Activated T-cell treated with anti-CD3 and anti-CD28 coated beads, Interleukin-2, amount 50 U/mL, for 24 hours (primary cell): ENCODE measurements at regions not wholly inside any gene's neighbourhood (a gene's known extent, or its start where the extent isn't known, plus 50 kb on each side); places are given as distances from the start of the nearest gene placed in this dataset.
"Not testable (repeated sequence)": the region's sequence is repeated elsewhere in the genome, so short reads cannot be mapped to it uniquely, and the experiment has no call there.

ENCODE experiments used
- DNase-seq: peaks from one replicate; pipeline ENCODE4 v3.0.0-alpha.2; 2020
- H3K27ac Mint-ChIP-seq: 2 replicates; pipeline ENCODE4 v1.8.0; 2020; ENCODE audit warnings: mild to moderate bottlenecking, mixed read lengths
- H3K27me3 Mint-ChIP-seq: 2 replicates; pipeline ENCODE4 v1.8.0; 2020; ENCODE audit warnings: mixed read lengths
- H3K36me3 Mint-ChIP-seq: 2 replicates; pipeline ENCODE4 v1.8.0; 2020; ENCODE audit warnings: low read depth, mixed read lengths
- H3K4me1 Mint-ChIP-seq: 2 replicates; pipeline ENCODE4 v1.8.0; 2020; ENCODE audit warnings: low read depth, mixed read lengths
- H3K4me3 Mint-ChIP-seq: 2 replicates; pipeline ENCODE4 v1.8.0; 2020; ENCODE audit warnings: mild to moderate bottlenecking, moderate library complexity, mixed read lengths
- H3K9me3 Mint-ChIP-seq: 2 replicates; pipeline ENCODE4 v1.8.0; 2020; ENCODE audit warnings: mixed read lengths

- no peaks in the 10 kb centered on the region for H3K4me1 Mint-ChIP-seq
- H3K27ac Mint-ChIP-seq = no peak overlapping the region
- H3K36me3 Mint-ChIP-seq = no peaks in the 10 kb centered on the region
- no peaks in the 10 kb centered on the region for H3K27me3 Mint-ChIP-seq
- no peak for DNase-seq
- H3K9me3 Mint-ChIP-seq = no peaks in the 10 kb centered on the region
- no peak overlapping the region for H3K4me3 Mint-ChIP-seq
Observed at GRCh38 chr15:66630801-66631351, 65.1 kb upstream of the LCTL start.

DNA sequence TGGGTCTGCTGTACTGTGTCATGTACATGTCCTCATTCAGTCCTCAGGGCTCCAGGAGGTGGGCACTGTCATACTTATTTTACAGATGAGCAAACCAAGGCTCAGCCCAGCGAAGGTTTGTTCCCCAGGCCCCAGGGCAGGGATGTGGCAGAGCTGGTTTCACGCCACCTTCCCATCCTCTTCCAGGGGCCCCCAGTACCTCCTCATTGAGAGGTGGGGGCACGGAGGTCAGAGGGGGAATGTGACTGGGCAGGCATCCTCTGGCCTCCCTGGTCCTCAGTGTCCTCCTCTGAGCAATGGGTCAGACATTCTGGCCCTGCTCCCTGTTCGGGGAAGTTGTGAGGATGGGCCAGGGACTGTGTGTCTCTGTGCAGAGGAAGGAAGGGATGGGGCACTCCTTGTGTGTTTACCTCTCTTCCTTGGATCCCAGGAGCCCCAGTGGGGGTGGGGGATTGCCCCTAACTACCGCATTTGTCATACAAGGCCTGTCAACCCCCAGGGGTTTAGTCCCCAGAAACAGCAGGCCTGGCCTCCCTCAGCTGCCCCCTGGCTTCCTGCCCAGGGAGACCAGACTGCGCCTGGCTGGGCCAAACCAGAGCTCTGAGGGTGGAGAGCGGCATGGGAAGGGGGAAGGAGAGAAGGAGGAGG lies 65.9 kb upstream of the LCTL start:
- Mint-ChIP-seq H3K27ac (no peak overlapping the region), H3K36me3 (no peaks in the 10 kb centered on the region), H3K9me3 (no peaks in the 10 kb centered on the region), H3K4me3 (no peak overlapping the region), H3K27me3 (no peaks in the 10 kb centered on the region), H3K4me1 (no peaks in the 10 kb centered on the region)
- DNase-seq = no peak

DNA sequence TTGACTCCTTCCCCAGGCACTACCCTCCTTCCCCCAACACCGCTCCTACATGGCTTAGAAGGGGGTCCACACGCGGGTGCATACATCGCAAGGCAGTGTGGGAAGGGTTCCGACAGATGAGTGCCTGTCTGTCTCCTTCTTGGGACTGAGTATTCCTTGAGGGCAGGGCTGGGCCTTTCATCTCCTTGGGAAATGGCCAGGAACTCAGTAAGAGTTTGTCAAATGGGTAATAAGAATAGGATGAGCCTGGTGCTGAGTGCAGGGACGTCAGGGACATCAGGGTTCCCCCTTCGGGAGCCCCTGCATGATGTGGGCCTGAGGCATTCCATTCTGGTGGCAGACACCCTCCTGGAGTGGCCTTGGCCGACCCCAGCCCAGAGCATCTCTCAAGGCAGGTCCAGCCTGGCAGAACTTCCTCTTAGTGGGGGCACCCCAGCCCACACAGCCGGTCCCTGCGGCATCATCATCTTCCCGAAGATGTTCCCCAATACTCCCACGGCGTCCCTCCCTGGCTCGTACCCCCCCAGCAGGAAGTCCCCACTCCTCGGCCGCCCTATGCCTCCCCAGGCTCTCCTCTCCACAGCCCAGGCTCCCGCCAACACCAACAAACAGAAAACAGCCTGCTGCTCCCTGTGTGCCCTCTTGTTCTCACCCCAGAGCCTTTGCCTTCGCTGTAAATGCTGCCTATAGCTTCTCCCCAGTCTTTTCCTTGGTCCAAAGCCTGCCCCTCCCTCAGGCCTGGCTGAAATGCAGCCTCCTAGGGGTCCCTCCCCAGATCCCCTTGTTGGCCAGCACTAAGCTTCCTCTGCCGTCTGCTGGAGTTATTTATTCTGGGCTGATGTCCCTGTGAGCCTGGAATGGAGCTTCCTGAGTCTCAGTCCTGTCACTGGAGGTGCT lies 67.5 kb upstream of the LCTL start:
- peaks cover 5% of the 10 kb centered on the region for H3K4me1 Mint-ChIP-seq

DNA sequence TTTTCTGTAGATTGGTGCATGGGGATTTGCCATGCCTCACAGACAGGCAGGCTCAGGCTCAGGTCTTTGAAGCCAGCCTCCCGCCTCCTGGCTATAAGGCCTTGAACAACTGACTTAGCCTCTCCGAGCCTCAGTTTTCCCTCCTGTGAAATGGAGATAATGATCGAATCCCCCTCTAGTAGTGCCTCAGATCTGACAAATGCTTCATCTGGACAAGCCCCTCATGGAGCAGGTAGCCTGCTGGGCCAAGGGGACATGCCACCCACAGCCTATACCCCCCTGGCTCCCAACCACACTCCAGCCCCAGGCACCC lies 68.1 kb upstream of the LCTL start:
- no peak for DNase-seq
- no peaks in the 10 kb centered on the region for H3K27me3 Mint-ChIP-seq
- peaks cover 9% of the 10 kb centered on the region for H3K4me1 Mint-ChIP-seq
- no peaks in the 10 kb centered on the region for H3K9me3 Mint-ChIP-seq
- H3K4me3 Mint-ChIP-seq = no peak overlapping the region
- no peak overlapping the region for H3K27ac Mint-ChIP-seq
- H3K36me3 Mint-ChIP-seq = no peaks in the 10 kb centered on the region

More for the DNA sequence above, 67.5 kb upstream of the LCTL start:
- no peak for DNase-seq
- Mint-ChIP-seq H3K27ac (no peak overlapping the region), H3K36me3 (no peaks in the 10 kb centered on the region), H3K27me3 (no peaks in the 10 kb centered on the region), H3K4me3 (no peak overlapping the region), H3K9me3 (no peaks in the 10 kb centered on the region)

DNA sequence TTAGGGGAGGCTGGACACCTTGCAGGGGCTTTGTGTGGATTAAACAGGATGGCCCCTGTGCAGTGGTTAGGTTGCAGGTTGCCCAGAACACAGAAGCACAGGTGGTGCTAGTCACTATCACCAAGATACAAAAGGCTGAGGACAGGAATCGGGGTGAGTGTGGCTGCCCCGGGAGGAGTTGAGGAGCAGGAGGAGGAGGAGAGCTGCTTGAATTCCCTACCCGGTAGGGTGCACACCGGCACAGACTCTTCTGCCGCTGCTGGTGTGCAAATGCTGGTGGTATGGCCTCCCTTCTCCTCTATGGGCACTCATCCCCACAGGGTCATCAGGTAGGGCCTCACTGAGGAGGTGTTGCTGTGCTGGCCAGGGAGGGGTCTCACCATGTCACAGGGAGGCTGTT lies 67.5 kb upstream of the SMAD6 start:
- DNase-seq = no peak
- Mint-ChIP-seq H3K27ac (no peak overlapping the region), H3K4me1 (peaks cover 9% of the 10 kb centered on the region), H3K36me3 (no peaks in the 10 kb centered on the region), H3K4me3 (no peak overlapping the region), H3K9me3 (no peaks in the 10 kb centered on the region), H3K27me3 (no peaks in the 10 kb centered on the region)

- H3K27me3 Mint-ChIP-seq = no peaks in the 10 kb centered on the region
- peaks cover 9% of the 10 kb centered on the region for H3K4me1 Mint-ChIP-seq
- H3K36me3 Mint-ChIP-seq = no peaks in the 10 kb centered on the region
- no peak overlapping the region for H3K27ac Mint-ChIP-seq
- H3K4me3 Mint-ChIP-seq = no peak overlapping the region
- DNase-seq = no peak
- H3K9me3 Mint-ChIP-seq = no peaks in the 10 kb centered on the region
Observed at GRCh38 chr15:66635006-66635405, 67.0 kb upstream of the SMAD6 start.

GRCh38 chr15:66635817-66636216 lies 66.2 kb upstream of the SMAD6 start:
- DNase-seq = no peak
- H3K27ac Mint-ChIP-seq = no peak overlapping the region

GRCh38 chr15:66637044-66637443 lies 65.0 kb upstream of the SMAD6 start:
- not testable (repeated sequence) for H3K27me3 Mint-ChIP-seq, H3K4me1 Mint-ChIP-seq, DNase-seq, H3K4me3 Mint-ChIP-seq, H3K36me3 Mint-ChIP-seq, H3K9me3 Mint-ChIP-seq
- peak overlapping the region; percentile 47 for H3K27ac Mint-ChIP-seq

More at GRCh38 chr15:66635817-66636216, 66.2 kb upstream of the SMAD6 start:
- no peaks in the 10 kb centered on the region for H3K27me3 Mint-ChIP-seq
- H3K4me3 Mint-ChIP-seq = no peak overlapping the region
- H3K36me3 Mint-ChIP-seq = no peaks in the 10 kb centered on the region
- no peaks in the 10 kb centered on the region for H3K9me3 Mint-ChIP-seq
- H3K4me1 Mint-ChIP-seq = peaks cover 9% of the 10 kb centered on the region

GRCh38 chr15:66638377-66638776 lies 63.7 kb upstream of the SMAD6 start:
- no peaks in the 10 kb centered on the region for H3K9me3 Mint-ChIP-seq
- H3K27me3 Mint-ChIP-seq = no peaks in the 10 kb centered on the region
- peaks cover 9% of the 10 kb centered on the region for H3K4me1 Mint-ChIP-seq
- DNase-seq = no peak
- no peak overlapping the region for H3K4me3 Mint-ChIP-seq
- H3K27ac Mint-ChIP-seq = no peak overlapping the region
- H3K36me3 Mint-ChIP-seq = no peaks in the 10 kb centered on the region

DNA sequence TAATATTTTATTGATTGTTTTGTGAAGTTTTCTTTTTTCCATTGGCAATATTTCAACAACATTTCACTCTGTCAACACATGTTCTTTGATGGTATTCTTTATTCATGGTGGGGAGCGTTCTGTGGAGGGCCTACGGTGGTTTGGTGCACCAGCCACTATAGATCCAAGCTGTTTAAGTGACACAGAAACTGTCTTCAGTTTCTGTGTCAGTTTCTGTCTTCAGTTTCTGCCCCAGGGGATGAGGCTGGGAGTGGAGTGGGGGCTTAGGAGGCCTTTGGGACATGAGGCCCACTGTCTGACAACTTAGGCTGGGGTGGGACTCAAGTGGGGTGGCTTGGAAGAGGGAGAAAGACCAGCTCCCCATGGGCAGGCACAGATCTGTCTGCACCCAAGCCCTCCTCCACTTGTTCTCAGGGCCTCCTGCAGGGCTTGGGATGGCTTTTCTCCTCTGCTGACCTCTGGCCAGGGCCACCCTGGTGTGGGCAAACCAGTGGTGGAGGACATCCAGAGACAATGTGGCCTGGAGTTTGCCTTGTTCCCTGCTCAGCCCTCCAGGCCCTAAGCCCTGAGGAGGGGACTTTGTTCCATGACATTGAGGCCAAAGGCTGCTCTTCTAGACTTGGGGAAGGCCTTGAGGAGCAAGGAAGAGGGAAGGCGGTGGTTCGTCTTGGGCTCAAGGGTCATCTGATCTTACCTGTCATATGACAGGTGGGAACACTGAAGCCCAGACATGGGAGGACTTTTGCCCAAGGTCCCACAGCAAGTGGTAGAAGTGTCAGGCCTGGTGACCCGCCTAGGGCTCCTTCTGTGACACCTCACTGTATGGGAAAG lies 60.3 kb upstream of the SMAD6 start:
- H3K36me3 Mint-ChIP-seq = no peaks in the 10 kb centered on the region
- peaks cover 9% of the 10 kb centered on the region for H3K4me1 Mint-ChIP-seq
- no peak overlapping the region for H3K27ac Mint-ChIP-seq
- H3K4me3 Mint-ChIP-seq = no peak overlapping the region
- DNase-seq = no peak
- no peaks in the 10 kb centered on the region for H3K9me3 Mint-ChIP-seq
- H3K27me3 Mint-ChIP-seq = no peaks in the 10 kb centered on the region

GRCh38 chr15:66642514-66642913 lies 59.5 kb upstream of the SMAD6 start:
- Mint-ChIP-seq H3K9me3 (no peaks in the 10 kb centered on the region), H3K4me1 (peaks cover 9% of the 10 kb centered on the region), H3K4me3 (no peak overlapping the region), H3K27ac (no peak overlapping the region), H3K36me3 (no peaks in the 10 kb centered on the region), H3K27me3 (no peaks in the 10 kb centered on the region)
- DNase-seq = no peak

- no peaks in the 10 kb centered on the region for H3K9me3 Mint-ChIP-seq
- H3K4me3 Mint-ChIP-seq = no peak overlapping the region
- H3K27me3 Mint-ChIP-seq = no peaks in the 10 kb centered on the region
- peaks cover 7% of the 10 kb centered on the region for H3K4me1 Mint-ChIP-seq
- no peak for DNase-seq
- no peak overlapping the region for H3K27ac Mint-ChIP-seq
- no peaks in the 10 kb centered on the region for H3K36me3 Mint-ChIP-seq
Observed at GRCh38 chr15:66643033-66643432, 59.0 kb upstream of the SMAD6 start.

GRCh38 chr15:66644000-66644787 lies 57.8 kb upstream of the SMAD6 start:
- Mint-ChIP-seq H3K4me1 (no peaks in the 10 kb centered on the region), H3K27me3 (no peaks in the 10 kb centered on the region), H3K36me3 (no peaks in the 10 kb centered on the region)

DNA sequence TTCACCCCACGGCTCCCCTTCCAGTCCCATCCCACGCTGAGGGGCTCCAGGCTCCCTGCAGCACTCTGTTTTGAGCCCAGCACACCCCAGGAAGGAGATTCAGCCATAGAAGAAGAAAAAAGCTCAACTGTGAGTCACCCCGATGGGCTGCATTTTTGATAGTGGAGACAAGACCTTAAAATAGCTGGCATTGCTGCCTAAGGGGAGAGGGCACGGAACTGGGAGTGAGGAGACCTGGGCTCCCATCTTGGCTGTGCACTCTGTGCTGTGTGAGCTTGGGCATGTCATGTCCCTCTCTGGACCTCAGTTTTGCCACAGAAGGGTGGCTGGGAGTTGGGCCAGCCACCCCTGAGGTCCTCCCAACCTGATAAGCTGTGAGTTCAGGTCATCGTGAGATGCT lies 57.2 kb upstream of the SMAD6 start:
- DNase-seq = no peak

More at GRCh38 chr15:66644000-66644787, 57.8 kb upstream of the SMAD6 start:
- DNase-seq = no peak
- Mint-ChIP-seq H3K27ac (no peak overlapping the region), H3K9me3 (no peaks in the 10 kb centered on the region), H3K4me3 (no peak overlapping the region)

More for the DNA sequence above, 57.2 kb upstream of the SMAD6 start:
- Mint-ChIP-seq H3K36me3 (no peaks in the 10 kb centered on the region), H3K4me1 (no peaks in the 10 kb centered on the region), H3K27ac (no peak overlapping the region), H3K9me3 (no peaks in the 10 kb centered on the region), H3K27me3 (no peaks in the 10 kb centered on the region), H3K4me3 (no peak overlapping the region)
